Uterus (tissue), 3 donors: ENCODE measurements at regions not wholly inside any gene's neighbourhood (a gene's known extent, or its start where the extent isn't known, plus 50 kb on each side); places are given as distances from the start of the nearest gene placed in this dataset.

Source experiments
- DNase-seq, 2 donors: peaks; one replicate each; pipeline ENCODE4 v3.0.0-alpha.2; 2019 to 2020
- H3K27ac ChIP-seq, 2 donors: fragments of 200-600 bp; sonication (generic); 1 replicate in 1 of 2; 2 replicates in 1 of 2; pipeline ENCODE4 v1.5.1; 2016 to 2018
- H3K27me3 ChIP-seq, 2 donors: fragments of 200-600 bp; sonication (generic); one replicate each; pipeline ENCODE4 v1.5.1; 2018 to 2019; ENCODE audit warnings: control low read depth in 1 of 2
- H3K36me3 ChIP-seq, 2 donors: fragments of 200-600 bp; sonication (generic); one replicate each; pipeline ENCODE4 v1.5.1; 2019; ENCODE audit warnings: control low read depth in 1 of 2
- H3K4me1 ChIP-seq, 2 donors: fragments of 200-600 bp; sonication (generic); one replicate each; pipeline ENCODE4 v1.5.1; 2018 to 2019; ENCODE audit warnings: control low read depth in 1 of 2
- H3K4me3 ChIP-seq, 2 donors: fragments of 200-600 bp; sonication (generic); 1 replicate in 1 of 2; 2 replicates in 1 of 2; pipeline ENCODE4 v1.5.1; 2018 to 2019; ENCODE audit warnings: mild to moderate bottlenecking in 1 of 2
- H3K9me3 ChIP-seq, 2 donors: fragments of 200-600 bp; sonication (generic); one replicate each; pipeline ENCODE4 v1.5.1; 2019; ENCODE audit warnings: control low read depth in 1 of 2
- POLR2A ChIP-seq, 2 donors: fragments of 450-650 bp; IDR thresholded peaks; one replicate each; pipeline ENCODE4 v1.6.1; 2016; ENCODE audit warnings: antibody characterized with exemption in 2 of 2, mild to moderate bottlenecking in 1 of 2, moderate library complexity in 1 of 2
- intact Hi-C: fragments of 100-400 bp; cut with DNase I; formaldehyde crosslinking; loops from one replicate; pipeline ENCODE4 v1.15.1; 2023; ENCODE audit warnings: low total_unique reads
- TF ChIP-seq, protein P1 (sequence below), 4 experiments: fragments of 200-600 bp in 2 of 4; fragments of 450-650 bp in 2 of 4; sonication (generic) in 2 of 4; IDR thresholded peaks; one replicate each; pipeline ENCODE4 v1.5.1; 2016 to 2019; ENCODE audit warnings: antibody characterized with exemption in 4 of 4, mild to moderate bottlenecking in 2 of 4, moderate library complexity in 1 of 4
- donor health status: DM: yes; HTN: yes; CAD: no.

- intact Hi-C loops: no loop called here
- no peaks in the 10 kb centered on the region for H3K9me3 ChIP-seq
- DNase-seq: no peak
- H3K27ac ChIP-seq: no peak overlapping the region
- H3K4me1 ChIP-seq: no peaks in the 10 kb centered on the region
- TF ChIP-seq, protein P1, sequence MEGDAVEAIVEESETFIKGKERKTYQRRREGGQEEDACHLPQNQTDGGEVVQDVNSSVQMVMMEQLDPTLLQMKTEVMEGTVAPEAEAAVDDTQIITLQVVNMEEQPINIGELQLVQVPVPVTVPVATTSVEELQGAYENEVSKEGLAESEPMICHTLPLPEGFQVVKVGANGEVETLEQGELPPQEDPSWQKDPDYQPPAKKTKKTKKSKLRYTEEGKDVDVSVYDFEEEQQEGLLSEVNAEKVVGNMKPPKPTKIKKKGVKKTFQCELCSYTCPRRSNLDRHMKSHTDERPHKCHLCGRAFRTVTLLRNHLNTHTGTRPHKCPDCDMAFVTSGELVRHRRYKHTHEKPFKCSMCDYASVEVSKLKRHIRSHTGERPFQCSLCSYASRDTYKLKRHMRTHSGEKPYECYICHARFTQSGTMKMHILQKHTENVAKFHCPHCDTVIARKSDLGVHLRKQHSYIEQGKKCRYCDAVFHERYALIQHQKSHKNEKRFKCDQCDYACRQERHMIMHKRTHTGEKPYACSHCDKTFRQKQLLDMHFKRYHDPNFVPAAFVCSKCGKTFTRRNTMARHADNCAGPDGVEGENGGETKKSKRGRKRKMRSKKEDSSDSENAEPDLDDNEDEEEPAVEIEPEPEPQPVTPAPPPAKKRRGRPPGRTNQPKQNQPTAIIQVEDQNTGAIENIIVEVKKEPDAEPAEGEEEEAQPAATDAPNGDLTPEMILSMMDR (IDR thresholded peaks at IDR 0.05): no peak
- no peak for TF ChIP-seq POLR2A (IDR thresholded peaks at IDR 0.05)
- H3K36me3 ChIP-seq: no peaks in the 10 kb centered on the region
- H3K27me3 ChIP-seq: no peaks in the 10 kb centered on the region
- H3K4me3 ChIP-seq: no peak overlapping the region
Observed at GRCh38 chr15:69731081-69731330, 278.4 kb downstream of the RPLP1 start.

GRCh38 chr15:69731581-69731980 is 279.0 kb downstream of the RPLP1 start:
- TF ChIP-seq, protein P1 (IDR thresholded peaks at IDR 0.05): no peak
- TF ChIP-seq POLR2A (IDR thresholded peaks at IDR 0.05): no peak
- intact Hi-C loops: no loop called here
- no peaks in the 10 kb centered on the region for H3K4me1 ChIP-seq
- DNase-seq: no peak
- H3K27me3 ChIP-seq: no peaks in the 10 kb centered on the region
- H3K27ac ChIP-seq: no peak overlapping the region
- no peak overlapping the region for H3K4me3 ChIP-seq
- H3K9me3 ChIP-seq: no peaks in the 10 kb centered on the region
- no peaks in the 10 kb centered on the region for H3K36me3 ChIP-seq

DNA sequence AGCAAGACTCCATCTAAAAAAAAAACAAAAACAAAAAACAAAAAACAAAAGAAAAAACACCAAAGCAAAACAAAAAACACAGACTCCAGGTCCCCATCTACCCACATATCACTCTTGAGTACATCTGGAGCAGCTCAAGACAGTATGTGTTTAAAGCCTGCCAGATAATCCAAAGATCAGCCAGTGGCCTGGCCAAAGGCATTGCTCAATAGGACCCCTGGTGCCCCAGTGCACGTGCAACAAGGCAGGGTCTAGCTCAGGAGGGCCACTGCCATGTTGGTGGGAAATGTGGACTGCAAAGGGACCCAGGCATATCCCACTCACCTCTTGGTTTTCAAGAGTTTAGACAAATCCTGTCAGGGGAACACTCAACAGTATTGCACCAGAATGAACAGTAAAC is 279.5 kb downstream of the RPLP1 start:
- DNase-seq: no peak
- no peak overlapping the region for H3K27ac ChIP-seq
- TF ChIP-seq, protein P1 (IDR thresholded peaks at IDR 0.05): no peak
- TF ChIP-seq POLR2A (IDR thresholded peaks at IDR 0.05): no peak
- H3K9me3 ChIP-seq: no peaks in the 10 kb centered on the region
- no peaks in the 10 kb centered on the region for H3K27me3 ChIP-seq
- no peaks in the 10 kb centered on the region for H3K4me1 ChIP-seq
- no peak overlapping the region for H3K4me3 ChIP-seq
- intact Hi-C loops: no loop called here
- H3K36me3 ChIP-seq: no peaks in the 10 kb centered on the region

- Histone ChIP-seq H3K27me3 (no peaks in the 10 kb centered on the region), H3K9me3 (no peaks in the 10 kb centered on the region), H3K27ac (no peak overlapping the region), H3K4me3 (no peak overlapping the region), H3K4me1 (no peaks in the 10 kb centered on the region), H3K36me3 (no peaks in the 10 kb centered on the region)
- intact Hi-C loops: no loop called here
- TF ChIP-seq, protein P1 (IDR thresholded peaks at IDR 0.05): no peak
- TF ChIP-seq POLR2A (IDR thresholded peaks at IDR 0.05): no peak
- no peak for DNase-seq
Observed at GRCh38 chr15:69734699-69735098, 282.1 kb downstream of the RPLP1 start.

- no peak overlapping the region for H3K4me3 ChIP-seq
- H3K4me1 ChIP-seq: no peaks in the 10 kb centered on the region
- no peak for DNase-seq
- H3K27me3 ChIP-seq: no peaks in the 10 kb centered on the region
- TF ChIP-seq, protein P1 (IDR thresholded peaks at IDR 0.05): no peak
- no peak for TF ChIP-seq POLR2A (IDR thresholded peaks at IDR 0.05)
- intact Hi-C loops: no loop called here
- no peaks in the 10 kb centered on the region for H3K9me3 ChIP-seq
- H3K36me3 ChIP-seq: no peaks in the 10 kb centered on the region
- no peak overlapping the region for H3K27ac ChIP-seq
Observed at GRCh38 chr15:69735121-69735520, 282.5 kb downstream of the RPLP1 start.
